Smooth muscle cell (in vitro differentiated cells): ENCODE measurements at regions not wholly inside any gene's neighbourhood (a gene's known extent, or its start where the extent isn't known, plus 50 kb on each side); places are given as distances from the start of the nearest gene placed in this dataset.

Experiments
- DNase-seq: peaks from one replicate; lab custom pipeline; 2025; ENCODE audit not compliant: unreplicated experiment; lab: John Stamatoyannopoulos, UW
- H2AFZ ChIP-seq: fragments of 200-600 bp; sonication (generic); 2 replicates; pipeline ENCODE4 v1.6.0; 2016; ENCODE audit warnings: antibody characterized with exemption, low read depth, mild to moderate bottlenecking
- H3F3A ChIP-seq: fragments of 200-600 bp; sonication (generic); 2 replicates; pipeline ENCODE4 v1.6.0; 2017; ENCODE audit warnings: antibody characterized with exemption, low read depth
- H3K27ac ChIP-seq: fragments of 200-600 bp; sonication (generic); 2 replicates; pipeline ENCODE4 v1.5.1; 2016; ENCODE audit warnings: low read depth, mild to moderate bottlenecking
- H3K27me3 ChIP-seq: fragments of 200-600 bp; sonication (generic); 2 replicates; pipeline ENCODE4 v1.6.1; 2016; ENCODE audit warnings: low read depth, mild to moderate bottlenecking
- H3K36me3 ChIP-seq: fragments of 200-600 bp; sonication (generic); 2 replicates; pipeline ENCODE4 v1.5.1; 2016; ENCODE audit warnings: low read depth
- H3K4me1 ChIP-seq: fragments of 200-600 bp; sonication (generic); 2 replicates; pipeline ENCODE4 v1.5.1; 2016; ENCODE audit warnings: low read depth
- H3K4me2 ChIP-seq: fragments of 200-600 bp; sonication (generic); 2 replicates; pipeline ENCODE4 v1.6.0; 2016; ENCODE audit warnings: mild to moderate bottlenecking
- H3K4me3 ChIP-seq: fragments of 200-600 bp; sonication (generic); 2 replicates; pipeline ENCODE4 v1.5.1; 2016; ENCODE audit warnings: mild to moderate bottlenecking
- H3K79me2 ChIP-seq: fragments of 200-600 bp; sonication (generic); 2 replicates; pipeline ENCODE4 v1.6.0; 2016; ENCODE audit warnings: low read depth, mild to moderate bottlenecking
- H3K9ac ChIP-seq: fragments of 200-600 bp; sonication (generic); 2 replicates; pipeline ENCODE4 v1.6.0; 2016; ENCODE audit warnings: low read depth
- H3K9me3 ChIP-seq: fragments of 200-600 bp; sonication (generic); replicated peaks from 2 replicates; pipeline ENCODE4 v1.5.1; 2016; ENCODE audit warnings: low read depth
- H4K20me1 ChIP-seq: fragments of 200-600 bp; sonication (generic); 2 replicates; pipeline ENCODE4 v1.6.0; 2016; ENCODE audit warnings: low read depth
- WGBS: methylation state at CpG from one replicate; pipeline ENCODE4 v1.1.7; 2016; ENCODE audit warnings: low lambda C conversion rate; 5-methylcytosine and 5-hydroxymethylcytosine counted together
- TF ChIP-seq, protein P1 (sequence below): fragments of 200-600 bp; sonication (generic); IDR thresholded peaks from 2 replicates; pipeline ENCODE4 v1.5.1; 2017; ENCODE audit warnings: borderline replicate concordance, mild to moderate bottlenecking, antibody characterized with exemption; ENCODE audit not compliant: insufficient read depth, poor library complexity, severe bottlenecking

DNA sequence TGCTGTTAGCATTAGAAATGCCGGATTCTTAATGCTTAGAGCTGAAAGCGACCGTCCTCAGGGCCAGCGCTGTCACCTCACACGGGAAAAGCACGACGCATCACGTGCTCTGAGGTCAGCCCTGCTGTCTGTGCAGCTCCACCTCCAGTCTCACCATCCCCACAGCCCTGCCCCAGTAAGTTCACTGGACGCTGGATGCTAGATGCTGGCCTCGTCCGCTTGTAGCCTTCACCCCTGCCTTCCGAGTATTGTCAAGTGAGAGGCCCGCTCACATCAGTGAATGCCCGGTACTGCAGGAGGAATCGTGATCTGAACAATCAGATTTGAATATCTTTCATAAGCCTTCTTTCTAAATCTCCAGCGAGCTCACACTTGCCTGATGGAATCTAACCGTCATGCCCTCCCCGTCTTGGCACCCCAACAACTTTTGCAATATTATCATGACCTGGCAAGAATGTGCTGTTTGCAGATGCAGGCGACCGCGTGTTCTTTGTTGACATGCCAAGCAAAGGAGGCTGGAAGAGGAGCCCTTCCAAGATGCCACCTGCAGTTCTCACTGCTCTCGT lies 64.9 kb downstream of the DLL1 start:
- no peak overlapping the region for H3K9ac ChIP-seq
- no peak overlapping the region for H3K27ac ChIP-seq
- peaks cover 19% of the 10 kb centered on the region for H3K4me1 ChIP-seq
- no peak overlapping the region for H3K4me3 ChIP-seq
- no peaks in the 10 kb centered on the region for H3K27me3 ChIP-seq
- no peaks in the 10 kb centered on the region for H4K20me1 ChIP-seq
- no peaks in the 10 kb centered on the region for H3K79me2 ChIP-seq
- TF ChIP-seq, protein P1, sequence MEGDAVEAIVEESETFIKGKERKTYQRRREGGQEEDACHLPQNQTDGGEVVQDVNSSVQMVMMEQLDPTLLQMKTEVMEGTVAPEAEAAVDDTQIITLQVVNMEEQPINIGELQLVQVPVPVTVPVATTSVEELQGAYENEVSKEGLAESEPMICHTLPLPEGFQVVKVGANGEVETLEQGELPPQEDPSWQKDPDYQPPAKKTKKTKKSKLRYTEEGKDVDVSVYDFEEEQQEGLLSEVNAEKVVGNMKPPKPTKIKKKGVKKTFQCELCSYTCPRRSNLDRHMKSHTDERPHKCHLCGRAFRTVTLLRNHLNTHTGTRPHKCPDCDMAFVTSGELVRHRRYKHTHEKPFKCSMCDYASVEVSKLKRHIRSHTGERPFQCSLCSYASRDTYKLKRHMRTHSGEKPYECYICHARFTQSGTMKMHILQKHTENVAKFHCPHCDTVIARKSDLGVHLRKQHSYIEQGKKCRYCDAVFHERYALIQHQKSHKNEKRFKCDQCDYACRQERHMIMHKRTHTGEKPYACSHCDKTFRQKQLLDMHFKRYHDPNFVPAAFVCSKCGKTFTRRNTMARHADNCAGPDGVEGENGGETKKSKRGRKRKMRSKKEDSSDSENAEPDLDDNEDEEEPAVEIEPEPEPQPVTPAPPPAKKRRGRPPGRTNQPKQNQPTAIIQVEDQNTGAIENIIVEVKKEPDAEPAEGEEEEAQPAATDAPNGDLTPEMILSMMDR = no peak
- H2AFZ ChIP-seq = no peak overlapping the region
- H3F3A ChIP-seq = peaks cover 7% of the 10 kb centered on the region
- no peak overlapping the region for H3K4me2 ChIP-seq
- no peaks in the 10 kb centered on the region for H3K36me3 ChIP-seq
- no peak for DNase-seq
- WGBS = 97% methylated on average over 22 of the region's 22 CpGs
- H3K9me3 ChIP-seq = no peaks in the 10 kb centered on the region

- Histone ChIP-seq H2AFZ (no peak overlapping the region), H3K4me2 (peak overlapping the region; percentile 47), H3K79me2 (no peaks in the 10 kb centered on the region), H3F3A (peaks cover 7% of the 10 kb centered on the region), H3K9me3 (no peaks in the 10 kb centered on the region), H4K20me1 (no peaks in the 10 kb centered on the region), H3K36me3 (no peaks in the 10 kb centered on the region), H3K27ac (no peak overlapping the region), H3K4me1 (peaks cover 19% of the 10 kb centered on the region), H3K9ac (no peak overlapping the region), H3K27me3 (no peaks in the 10 kb centered on the region), H3K4me3 (no peak overlapping the region)
- DNase-seq = no peak
- TF ChIP-seq, protein P1 = no peak
- 51% methylated on average over 23 of the region's 23 CpGs for WGBS
Measured at GRCh38 chr6:170224694-170225660, 65.9 kb downstream of the DLL1 start.

GRCh38 chr6:170223718-170224693 lies 66.9 kb downstream of the DLL1 start:
- no peak for DNase-seq
- no peaks in the 10 kb centered on the region for H3K79me2 ChIP-seq
- no peaks in the 10 kb centered on the region for H3K36me3 ChIP-seq
- H3K27me3 ChIP-seq = no peaks in the 10 kb centered on the region
- H4K20me1 ChIP-seq = no peaks in the 10 kb centered on the region
- TF ChIP-seq, protein P1 = no peak
- H3K4me3 ChIP-seq = no peak overlapping the region
- H3K4me2 ChIP-seq = peak overlapping the region; percentile 47
- no peak overlapping the region for H3K9ac ChIP-seq
- H3K4me1 ChIP-seq = peaks cover 19% of the 10 kb centered on the region
- WGBS = 73% methylated on average over 25 of the region's 25 CpGs
- H3F3A ChIP-seq = peaks cover 7% of the 10 kb centered on the region
- no peak overlapping the region for H3K27ac ChIP-seq
- H2AFZ ChIP-seq = no peak overlapping the region
- H3K9me3 ChIP-seq = no peaks in the 10 kb centered on the region
